AG09319 (cell line): ENCODE measurements at regions not wholly inside any gene's neighbourhood (a gene's known extent, or its start where the extent isn't known, plus 50 kb on each side); places are given as distances from the start of the nearest gene placed in this dataset.

ENCODE experiments used
- DNase-seq: peaks from one replicate; pipeline ENCODE4 v3.0.0-alpha.2; 2010; ENCODE audit warnings: low read depth; ENCODE audit errors: extremely low read depth
- TF ChIP-seq, protein P1 (sequence below): IDR thresholded peaks from 2 replicates; pipeline ENCODE4 v1.5.1; 2011; ENCODE audit warnings: low read depth, mild to moderate bottlenecking, inconsistent platforms, low read length, moderate library complexity

DNA sequence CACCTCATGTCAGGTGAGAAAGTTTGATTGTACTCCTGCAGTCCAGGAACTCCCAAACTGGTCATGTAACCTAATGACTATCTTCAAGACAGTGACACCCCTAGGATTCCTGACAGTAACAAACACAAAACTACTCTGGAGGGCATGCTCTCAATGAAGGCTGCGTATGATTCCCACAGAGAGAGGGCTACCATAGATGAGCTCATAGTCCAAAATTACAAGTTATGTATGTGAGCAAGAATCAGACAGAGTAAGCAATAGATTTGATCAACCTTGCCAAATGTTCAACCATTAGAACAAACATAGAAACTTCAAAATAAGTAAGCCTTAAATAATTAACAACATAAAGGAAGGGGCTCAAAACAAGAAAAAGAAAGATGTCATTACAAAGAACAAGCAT lies 158.1 kb downstream of the COPRS start:
- TF ChIP-seq, protein P1, sequence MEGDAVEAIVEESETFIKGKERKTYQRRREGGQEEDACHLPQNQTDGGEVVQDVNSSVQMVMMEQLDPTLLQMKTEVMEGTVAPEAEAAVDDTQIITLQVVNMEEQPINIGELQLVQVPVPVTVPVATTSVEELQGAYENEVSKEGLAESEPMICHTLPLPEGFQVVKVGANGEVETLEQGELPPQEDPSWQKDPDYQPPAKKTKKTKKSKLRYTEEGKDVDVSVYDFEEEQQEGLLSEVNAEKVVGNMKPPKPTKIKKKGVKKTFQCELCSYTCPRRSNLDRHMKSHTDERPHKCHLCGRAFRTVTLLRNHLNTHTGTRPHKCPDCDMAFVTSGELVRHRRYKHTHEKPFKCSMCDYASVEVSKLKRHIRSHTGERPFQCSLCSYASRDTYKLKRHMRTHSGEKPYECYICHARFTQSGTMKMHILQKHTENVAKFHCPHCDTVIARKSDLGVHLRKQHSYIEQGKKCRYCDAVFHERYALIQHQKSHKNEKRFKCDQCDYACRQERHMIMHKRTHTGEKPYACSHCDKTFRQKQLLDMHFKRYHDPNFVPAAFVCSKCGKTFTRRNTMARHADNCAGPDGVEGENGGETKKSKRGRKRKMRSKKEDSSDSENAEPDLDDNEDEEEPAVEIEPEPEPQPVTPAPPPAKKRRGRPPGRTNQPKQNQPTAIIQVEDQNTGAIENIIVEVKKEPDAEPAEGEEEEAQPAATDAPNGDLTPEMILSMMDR = no peak
- DNase-seq = no peak

DNA sequence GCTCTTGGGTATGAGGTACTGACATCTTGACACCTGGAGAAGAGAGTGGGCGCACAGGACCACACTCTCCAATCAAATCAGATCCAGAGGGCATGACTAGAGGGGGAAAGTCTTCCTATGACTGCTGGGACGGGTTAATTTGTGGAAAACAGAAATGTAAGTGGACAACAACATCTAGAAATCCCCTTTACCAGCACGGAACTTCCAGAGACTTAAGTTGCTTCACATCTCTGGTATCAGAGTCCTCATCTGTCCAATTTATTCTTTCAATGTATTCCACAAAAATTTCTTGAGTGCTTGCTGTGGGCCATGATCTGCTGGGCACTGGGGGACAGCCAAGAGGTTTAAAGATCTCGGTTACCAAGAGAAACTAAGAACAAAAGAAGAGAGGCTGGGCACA lies 159.2 kb downstream of the COPRS start:
- TF ChIP-seq, protein P1 = no peak
- no peak for DNase-seq

DNA sequence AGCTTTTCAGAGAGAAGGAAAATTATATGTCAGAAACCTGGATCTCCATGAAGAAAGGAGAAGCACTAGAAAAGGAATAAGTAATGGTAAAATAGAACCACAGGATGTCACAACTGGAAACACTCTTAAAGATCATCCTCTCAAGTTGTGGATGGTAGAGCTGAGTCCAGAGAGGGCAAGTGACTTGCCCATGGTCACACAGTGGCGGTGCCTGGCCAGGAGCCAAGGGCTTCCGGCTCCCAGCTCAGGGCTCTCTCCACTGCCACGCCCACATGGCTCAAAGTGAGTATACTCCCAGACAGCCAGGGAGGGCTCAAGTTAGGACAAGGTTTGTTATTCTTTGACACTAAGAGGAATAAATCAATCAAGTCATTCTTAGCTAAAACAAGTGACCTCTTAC lies 159.8 kb downstream of the COPRS start:
- DNase-seq = no peak
- TF ChIP-seq, protein P1 = no peak

DNA sequence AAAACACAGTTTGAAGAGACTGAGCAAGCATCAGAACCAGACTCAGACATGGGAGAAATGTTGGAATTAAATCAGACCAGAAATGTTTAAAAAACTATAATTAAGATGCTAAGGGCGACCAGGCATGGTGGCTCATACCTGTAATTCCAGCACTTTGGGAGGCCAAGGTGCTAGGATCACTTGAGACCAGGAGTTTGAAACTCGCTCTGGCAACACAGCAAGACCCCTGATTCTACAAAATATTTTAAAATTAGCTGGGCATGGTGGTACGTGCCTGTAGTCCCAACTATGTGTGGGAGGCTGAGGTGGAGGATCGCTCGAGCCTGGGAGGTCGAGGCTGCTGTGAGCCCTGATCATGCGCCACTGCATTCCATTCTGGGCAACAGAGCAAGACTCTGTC lies 160.3 kb downstream of the COPRS start:
- TF ChIP-seq, protein P1 = no peak

DNA sequence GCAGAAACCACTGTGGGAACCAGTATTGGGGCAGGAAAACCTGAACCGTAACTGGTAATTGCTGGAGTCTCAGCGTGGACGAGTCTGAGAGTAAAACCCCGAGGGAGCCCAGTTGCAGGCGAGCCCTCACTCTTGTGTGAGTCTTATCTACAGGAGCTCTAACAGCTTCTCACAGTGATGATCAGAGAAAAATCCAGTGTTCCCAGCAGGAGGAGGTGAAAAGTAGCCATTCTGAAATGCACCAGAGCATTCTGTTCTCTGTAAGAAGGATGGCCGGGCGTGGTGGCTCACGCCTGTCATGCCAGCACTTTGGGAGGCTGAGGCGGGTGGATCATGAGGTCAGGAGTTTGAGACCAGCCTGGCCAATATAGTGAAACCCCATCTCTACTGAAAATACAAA lies 161.2 kb downstream of the COPRS start:
- no peak for DNase-seq
- TF ChIP-seq, protein P1 = no peak

More for the DNA sequence above, 160.3 kb downstream of the COPRS start:
- no peak for DNase-seq

DNA sequence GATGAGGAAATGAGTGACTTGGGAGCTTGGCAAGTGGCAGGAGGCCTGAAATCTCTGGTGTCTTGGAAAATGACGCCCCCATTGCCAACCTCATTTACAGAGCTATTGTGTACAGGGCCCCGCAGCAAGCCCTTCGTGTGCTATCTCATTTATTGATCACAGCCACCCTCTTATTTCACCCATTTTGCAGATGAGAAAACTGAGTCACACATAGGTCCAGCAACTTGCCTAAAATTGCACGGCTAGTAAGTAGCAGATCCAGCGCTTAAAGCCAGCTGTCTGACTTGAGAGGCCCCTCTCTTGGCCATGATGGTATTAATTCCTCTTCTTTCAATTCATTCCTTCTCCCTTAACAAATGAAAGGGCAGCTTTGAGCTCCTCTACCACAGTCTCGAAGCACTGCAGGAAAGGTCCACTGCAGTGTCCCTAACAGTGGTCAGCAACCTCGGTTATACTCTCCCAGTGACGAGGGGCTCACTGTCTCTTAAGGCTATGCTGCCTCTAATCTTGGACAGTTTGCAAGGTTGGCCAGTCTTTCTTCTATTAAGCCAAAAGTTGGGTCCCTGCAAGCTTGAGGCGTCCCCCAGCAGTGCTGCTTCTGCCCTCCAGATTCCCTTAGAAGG lies 162.2 kb downstream of the COPRS start:
- DNase-seq = no peak
- TF ChIP-seq, protein P1 = no peak

DNA sequence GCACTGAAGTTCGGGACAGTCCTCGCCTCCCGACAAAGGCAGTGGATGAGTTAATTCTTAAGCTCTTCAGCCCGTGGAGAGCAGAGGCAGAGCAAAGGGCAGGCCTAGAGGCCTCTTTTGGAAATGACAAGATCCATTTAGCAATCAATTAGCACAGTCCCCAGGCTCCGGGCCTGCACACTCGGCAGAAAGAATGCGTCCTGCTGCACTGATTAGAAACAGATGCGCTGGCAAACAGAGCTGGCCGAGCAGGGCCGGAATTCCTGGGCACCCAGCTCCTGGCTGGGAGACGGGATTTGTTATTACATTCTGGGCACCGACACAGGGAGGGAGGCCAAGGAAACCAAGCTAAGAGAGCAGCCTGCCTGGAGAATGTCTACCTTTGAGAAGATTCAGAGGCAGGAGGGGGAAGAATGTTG lies 162.9 kb downstream of the COPRS start:
- peak; percentile 95 for DNase-seq
- TF ChIP-seq, protein P1 = peak; percentile 38
